ENCODE measurements at regions not wholly inside any gene's neighbourhood (a gene's known extent, or its start where the extent isn't known, plus 50 kb on each side); places are given as distances from the start of the nearest gene placed in this dataset.

DNA sequence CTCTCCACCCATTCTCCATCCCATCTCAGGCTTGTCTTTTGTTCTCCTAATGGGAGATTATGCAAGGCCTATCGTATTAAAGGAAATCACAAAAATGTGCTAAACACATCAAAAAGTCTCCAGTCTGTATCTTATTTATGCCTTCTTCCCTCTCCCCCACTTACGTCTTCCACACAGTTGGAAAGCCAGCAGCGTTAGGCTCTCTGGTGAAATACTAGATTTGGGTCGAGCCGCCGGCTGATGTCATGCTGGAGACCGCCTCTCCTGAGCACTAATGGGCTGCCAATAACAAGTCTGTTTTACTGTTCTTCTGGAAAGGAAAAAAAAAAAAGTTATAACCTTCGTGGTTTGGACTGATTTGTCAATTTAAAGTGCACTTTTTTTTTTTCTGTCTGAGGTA is 182.7 kb upstream of the SIX2 start:
- TF ChIP-seq, protein P1, sequence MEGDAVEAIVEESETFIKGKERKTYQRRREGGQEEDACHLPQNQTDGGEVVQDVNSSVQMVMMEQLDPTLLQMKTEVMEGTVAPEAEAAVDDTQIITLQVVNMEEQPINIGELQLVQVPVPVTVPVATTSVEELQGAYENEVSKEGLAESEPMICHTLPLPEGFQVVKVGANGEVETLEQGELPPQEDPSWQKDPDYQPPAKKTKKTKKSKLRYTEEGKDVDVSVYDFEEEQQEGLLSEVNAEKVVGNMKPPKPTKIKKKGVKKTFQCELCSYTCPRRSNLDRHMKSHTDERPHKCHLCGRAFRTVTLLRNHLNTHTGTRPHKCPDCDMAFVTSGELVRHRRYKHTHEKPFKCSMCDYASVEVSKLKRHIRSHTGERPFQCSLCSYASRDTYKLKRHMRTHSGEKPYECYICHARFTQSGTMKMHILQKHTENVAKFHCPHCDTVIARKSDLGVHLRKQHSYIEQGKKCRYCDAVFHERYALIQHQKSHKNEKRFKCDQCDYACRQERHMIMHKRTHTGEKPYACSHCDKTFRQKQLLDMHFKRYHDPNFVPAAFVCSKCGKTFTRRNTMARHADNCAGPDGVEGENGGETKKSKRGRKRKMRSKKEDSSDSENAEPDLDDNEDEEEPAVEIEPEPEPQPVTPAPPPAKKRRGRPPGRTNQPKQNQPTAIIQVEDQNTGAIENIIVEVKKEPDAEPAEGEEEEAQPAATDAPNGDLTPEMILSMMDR (IDR thresholded peaks at IDR 0.05) = no peak
- no peak for TF ChIP-seq POLR2A (IDR thresholded peaks at IDR 0.05)

Measured in testis (tissue), 2 donors.